ENCODE measurements at regions not wholly inside any gene's neighbourhood (a gene's known extent, or its start where the extent isn't known, plus 50 kb on each side); places are given as distances from the start of the nearest gene placed in this dataset.

DNA sequence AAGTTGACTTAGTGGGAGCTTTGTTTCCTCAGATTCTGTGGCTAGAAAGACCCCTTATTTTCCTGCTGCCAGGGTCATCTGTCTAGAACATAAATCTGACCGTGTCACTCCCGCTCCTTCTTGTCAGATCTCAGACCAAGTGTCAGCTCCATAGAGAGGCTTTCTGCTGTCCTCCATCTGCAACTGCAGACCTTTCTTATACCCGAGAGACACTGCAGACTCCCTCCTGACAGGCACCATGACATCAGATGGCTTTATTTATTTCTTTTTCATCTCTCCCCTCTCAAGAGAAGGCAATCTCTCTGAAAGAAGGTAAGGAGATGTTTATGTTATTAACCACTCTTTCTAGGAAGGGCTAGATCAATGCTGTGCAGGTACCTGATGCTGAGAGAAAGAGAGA is 726.5 kb downstream of the UQCRFS1 start:
- ChIA-PET CTCF (no interaction called here), POLR2A (ENCODE audit: unreplicated experiment) (no interaction called here)
- intact Hi-C loops (cut with micrococcal nuclease; ENCODE audit: unreplicated experiment): no loop called here
- no peak for DNase-seq
- Histone ChIP-seq H3K79me2 (ENCODE audit: low read depth) (no peaks in the 10 kb centered on the region), H3K4me2 (no peak overlapping the region), H3K9me3 (ENCODE audit: insufficient read depth, low read depth) (no peaks in the 10 kb centered on the region), H4K20me1 (ENCODE audit: insufficient read depth) (no peaks in the 10 kb centered on the region), H3K4me1 (replicated peaks; ENCODE audit: insufficient read depth) (no peaks in the 10 kb centered on the region), H3K9me2 (ENCODE audit: insufficient read depth) (no peaks in the 10 kb centered on the region), H3F3A (ENCODE audit: insufficient read depth, low read depth) (no peaks in the 10 kb centered on the region), H3K27me3 (ENCODE audit: insufficient read depth, low read depth) (peaks cover 69% of the 10 kb centered on the region), H3K27ac (no peak overlapping the region), H3K36me3 (ENCODE audit: low read depth) (no peaks in the 10 kb centered on the region), H3K4me3 (no peak overlapping the region), H2AFZ (no peak overlapping the region)
- BruUV-seq (replicated peaks): no TSS peak
- TF ChIP-seq EZH2 (IDR thresholded peaks at IDR 0.05; ENCODE audit: low read depth): no peak
- TF ChIP-seq, protein P1, sequence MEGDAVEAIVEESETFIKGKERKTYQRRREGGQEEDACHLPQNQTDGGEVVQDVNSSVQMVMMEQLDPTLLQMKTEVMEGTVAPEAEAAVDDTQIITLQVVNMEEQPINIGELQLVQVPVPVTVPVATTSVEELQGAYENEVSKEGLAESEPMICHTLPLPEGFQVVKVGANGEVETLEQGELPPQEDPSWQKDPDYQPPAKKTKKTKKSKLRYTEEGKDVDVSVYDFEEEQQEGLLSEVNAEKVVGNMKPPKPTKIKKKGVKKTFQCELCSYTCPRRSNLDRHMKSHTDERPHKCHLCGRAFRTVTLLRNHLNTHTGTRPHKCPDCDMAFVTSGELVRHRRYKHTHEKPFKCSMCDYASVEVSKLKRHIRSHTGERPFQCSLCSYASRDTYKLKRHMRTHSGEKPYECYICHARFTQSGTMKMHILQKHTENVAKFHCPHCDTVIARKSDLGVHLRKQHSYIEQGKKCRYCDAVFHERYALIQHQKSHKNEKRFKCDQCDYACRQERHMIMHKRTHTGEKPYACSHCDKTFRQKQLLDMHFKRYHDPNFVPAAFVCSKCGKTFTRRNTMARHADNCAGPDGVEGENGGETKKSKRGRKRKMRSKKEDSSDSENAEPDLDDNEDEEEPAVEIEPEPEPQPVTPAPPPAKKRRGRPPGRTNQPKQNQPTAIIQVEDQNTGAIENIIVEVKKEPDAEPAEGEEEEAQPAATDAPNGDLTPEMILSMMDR (conservative IDR thresholded peaks at IDR 0.05): no peak

DNA sequence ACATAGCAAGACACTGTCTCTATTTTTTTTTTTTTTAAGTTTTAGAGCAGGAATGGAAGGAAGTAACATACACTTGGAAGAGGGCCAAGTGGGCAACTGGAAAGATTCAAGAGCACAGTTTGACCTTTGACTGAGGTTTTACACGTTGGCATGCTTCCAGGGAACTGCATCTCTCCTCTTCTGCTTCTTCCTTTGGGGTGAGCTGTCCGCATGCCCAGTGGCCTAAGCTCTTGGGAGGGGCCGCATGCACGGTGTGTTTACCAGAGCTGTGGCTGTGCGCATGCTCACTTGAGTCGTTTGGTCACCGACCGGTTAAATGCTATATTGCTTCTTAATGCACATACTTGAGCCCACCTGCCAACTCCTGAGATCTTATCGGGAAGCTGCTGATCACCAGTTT is 727.7 kb downstream of the UQCRFS1 start:
- Histone ChIP-seq H3K4me3 (no peak overlapping the region), H3K27ac (no peak overlapping the region), H2AFZ (no peak overlapping the region), H3K9me3 (ENCODE audit: insufficient read depth, low read depth) (no peaks in the 10 kb centered on the region), H3K9me2 (ENCODE audit: insufficient read depth) (no peaks in the 10 kb centered on the region), H3K27me3 (ENCODE audit: insufficient read depth, low read depth) (peaks cover 76% of the 10 kb centered on the region), H3K4me1 (replicated peaks; ENCODE audit: insufficient read depth) (no peaks in the 10 kb centered on the region), H3K36me3 (ENCODE audit: low read depth) (no peaks in the 10 kb centered on the region), H3F3A (ENCODE audit: insufficient read depth, low read depth) (no peaks in the 10 kb centered on the region), H4K20me1 (ENCODE audit: insufficient read depth) (no peaks in the 10 kb centered on the region), H3K4me2 (no peak overlapping the region), H3K79me2 (ENCODE audit: low read depth) (no peaks in the 10 kb centered on the region)
- no TSS peak for BruUV-seq (replicated peaks)
- POLR2A ChIA-PET (ENCODE audit: unreplicated experiment): no interaction called here
- no peak for DNase-seq
- TF ChIP-seq, protein P1 (conservative IDR thresholded peaks at IDR 0.05): no peak
- TF ChIP-seq EZH2 (IDR thresholded peaks at IDR 0.05; ENCODE audit: low read depth): no peak
- intact Hi-C loops (cut with micrococcal nuclease; ENCODE audit: unreplicated experiment): no loop called here
- CTCF ChIA-PET: no interaction called here

DNA sequence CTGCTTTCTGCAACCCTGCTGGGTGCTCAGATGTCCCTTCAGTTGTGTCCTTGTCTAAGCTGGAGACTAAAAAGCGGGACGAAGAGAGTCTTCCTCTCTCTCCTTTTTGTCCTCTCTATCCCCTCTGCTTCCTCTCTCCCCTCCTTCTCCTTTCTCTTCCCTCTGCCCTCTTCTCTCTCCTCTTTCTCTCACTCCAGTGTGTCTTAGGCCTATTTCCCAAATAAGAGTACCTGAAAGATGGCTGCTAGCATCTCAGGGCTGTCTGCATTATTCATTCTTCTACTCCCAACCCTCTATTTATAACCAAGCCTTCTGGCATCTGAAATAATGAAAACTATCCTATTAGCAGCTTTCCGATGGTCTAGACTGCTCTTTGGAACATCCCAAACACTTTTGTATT is 729.8 kb downstream of the UQCRFS1 start:
- TF ChIP-seq, protein P1 (conservative IDR thresholded peaks at IDR 0.05): no peak
- no peak for TF ChIP-seq EZH2 (IDR thresholded peaks at IDR 0.05; ENCODE audit: low read depth)
- ChIA-PET POLR2A (ENCODE audit: unreplicated experiment) (no interaction called here), CTCF (interaction anchor here (0.6 kb wide), 1 partner anchor 14 kb away, joined by 4 read pairs; no protein-coding TSS in a partner anchor)
- intact Hi-C loops (cut with micrococcal nuclease; ENCODE audit: unreplicated experiment): no loop called here
- H3K4me3 ChIP-seq: no peak overlapping the region
- no peaks in the 10 kb centered on the region for H3K36me3 ChIP-seq (ENCODE audit: low read depth)
- no peaks in the 10 kb centered on the region for H3K4me1 ChIP-seq (replicated peaks; ENCODE audit: insufficient read depth)
- no peaks in the 10 kb centered on the region for H3K9me2 ChIP-seq (ENCODE audit: insufficient read depth)
- no peaks in the 10 kb centered on the region for H4K20me1 ChIP-seq (ENCODE audit: insufficient read depth)
- no peak overlapping the region for H3K27ac ChIP-seq
- no peaks in the 10 kb centered on the region for H3F3A ChIP-seq (ENCODE audit: insufficient read depth, low read depth)
- H3K9me3 ChIP-seq (ENCODE audit: insufficient read depth, low read depth): no peaks in the 10 kb centered on the region
- H2AFZ ChIP-seq: no peak overlapping the region
- no TSS peak for BruUV-seq (replicated peaks)
- no peak overlapping the region for H3K4me2 ChIP-seq
- H3K27me3 ChIP-seq (ENCODE audit: insufficient read depth, low read depth): peaks cover 58% of the 10 kb centered on the region
- no peak for DNase-seq
- H3K79me2 ChIP-seq (ENCODE audit: low read depth): no peaks in the 10 kb centered on the region

Data from PC-9 (cell line).